Glomerular visceral epithelial cell (primary cell): ENCODE measurements at regions not wholly inside any gene's neighbourhood (a gene's known extent, or its start where the extent isn't known, plus 50 kb on each side); places are given as distances from the start of the nearest gene placed in this dataset.

ENCODE experiments used
- DNase-seq: peaks from one replicate; pipeline ENCODE4 v3.0.0-alpha.2; 2016; ENCODE audit errors: extremely low spot score

- no peak for DNase-seq
These were observed 54.2 kb upstream of the BCL2L14 start for GRCh38 chr12:12016284-12017100.

- no peak for DNase-seq
These were observed 53.6 kb upstream of the BCL2L14 start for GRCh38 chr12:12017135-12017581.

DNA sequence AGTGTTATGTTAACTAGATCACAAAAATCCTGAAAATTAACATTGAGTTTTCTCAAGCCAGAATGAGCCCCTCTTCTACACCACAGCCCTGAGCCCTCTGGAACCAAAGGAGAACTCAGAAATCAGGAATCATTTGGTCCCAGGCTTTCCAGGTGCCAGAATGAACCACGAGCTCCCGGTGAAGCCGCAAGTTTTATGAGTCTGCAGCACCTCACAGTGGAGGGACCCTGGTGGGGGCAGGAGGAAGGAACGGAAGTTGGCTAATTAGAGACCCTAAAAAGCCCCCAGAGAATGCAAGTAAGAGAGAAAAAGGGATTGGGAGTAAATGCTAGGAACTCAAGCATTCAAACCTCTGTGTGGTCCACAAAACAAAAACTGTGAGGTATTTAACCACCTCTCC is 52.9 kb upstream of the BCL2L14 start:
- no peak for DNase-seq

- DNase-seq: no peak
These were observed 52.3 kb upstream of the BCL2L14 start for GRCh38 chr12:12018454-12018853.

- no peak for DNase-seq
These were observed 50.9 kb upstream of the BCL2L14 start for GRCh38 chr12:12019881-12020280.

DNA sequence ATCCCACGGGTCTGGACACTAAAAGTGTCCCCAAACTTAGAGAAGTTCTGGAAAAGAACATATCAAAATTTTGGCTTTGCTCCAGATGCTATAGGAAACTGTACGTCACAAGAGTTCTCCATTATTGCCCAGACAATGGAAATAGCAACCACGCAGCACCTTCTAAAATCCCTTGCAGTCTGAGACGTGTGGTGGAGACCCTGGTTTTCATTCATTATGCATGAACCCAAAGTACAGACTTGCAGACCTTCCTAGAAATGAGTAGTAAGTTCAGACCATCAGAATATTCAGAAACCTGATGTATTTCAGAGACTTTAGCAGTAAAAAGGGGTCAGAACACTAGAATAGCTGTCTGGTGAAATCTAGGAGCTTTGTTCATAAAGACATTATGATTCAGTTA is 50.0 kb upstream of the BCL2L14 start:
- DNase-seq: no peak
